Fibroblast of gingiva (primary cell): ENCODE measurements at regions not wholly inside any gene's neighbourhood (a gene's known extent, or its start where the extent isn't known, plus 50 kb on each side); places are given as distances from the start of the nearest gene placed in this dataset.

ENCODE experiments used
- DNase-seq: peaks from one replicate; pipeline ENCODE4 v3.0.0-alpha.2; 2011; ENCODE audit warnings: low read depth

GRCh38 chr10:28250782-28251181 is 52.1 kb downstream of the MPP7 start:
- DNase-seq: peak; percentile 7

- DNase-seq: no peak
Observed at GRCh38 chr10:28250358-28250757, 52.5 kb downstream of the MPP7 start.

GRCh38 chr10:28249512-28249911 is 53.4 kb downstream of the MPP7 start:
- DNase-seq: no peak

GRCh38 chr10:28248092-28248491 is 54.8 kb downstream of the MPP7 start:
- DNase-seq: no peak

DNA sequence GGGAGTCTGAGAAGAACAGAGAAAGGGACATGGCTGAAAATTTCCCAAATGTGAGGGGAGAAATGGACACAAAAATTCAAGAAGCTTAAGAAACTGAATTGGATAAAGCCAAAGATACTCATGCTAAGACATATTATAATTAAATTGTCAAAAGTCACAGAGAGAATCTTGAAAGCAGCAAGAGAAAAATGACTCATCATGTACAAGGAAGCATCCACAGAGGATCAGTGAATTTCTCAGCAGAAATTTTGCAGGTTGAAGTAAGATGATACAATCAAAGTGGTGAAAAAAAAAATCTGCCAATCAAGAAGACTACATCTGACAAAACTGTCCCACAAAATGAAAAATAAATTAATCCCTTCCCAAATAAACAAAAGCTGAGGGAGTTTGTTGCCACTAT is 56.8 kb downstream of the MPP7 start:
- DNase-seq: no peak

DNA sequence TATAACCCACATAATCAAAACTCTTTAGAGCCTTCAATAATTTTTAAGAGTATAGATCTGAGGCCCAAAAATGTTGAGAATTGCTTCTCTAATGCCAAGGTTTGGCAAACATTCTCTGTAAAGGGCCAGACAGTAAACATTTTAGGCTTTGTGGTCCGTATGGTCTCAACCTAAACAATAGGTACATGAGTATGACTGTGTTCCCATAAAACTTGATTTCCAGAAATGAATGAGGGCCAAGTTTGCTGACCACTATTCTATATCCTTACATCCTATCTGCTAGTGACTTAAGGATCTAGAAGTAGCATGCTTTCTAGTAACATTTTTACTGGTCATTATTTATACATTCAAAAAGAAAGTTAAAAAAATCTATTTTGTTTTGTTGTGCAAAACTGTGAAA is 58.9 kb downstream of the MPP7 start:
- DNase-seq: no peak

- no peak for DNase-seq
Observed at GRCh38 chr10:28242555-28243204, 60.2 kb downstream of the MPP7 start.

DNA sequence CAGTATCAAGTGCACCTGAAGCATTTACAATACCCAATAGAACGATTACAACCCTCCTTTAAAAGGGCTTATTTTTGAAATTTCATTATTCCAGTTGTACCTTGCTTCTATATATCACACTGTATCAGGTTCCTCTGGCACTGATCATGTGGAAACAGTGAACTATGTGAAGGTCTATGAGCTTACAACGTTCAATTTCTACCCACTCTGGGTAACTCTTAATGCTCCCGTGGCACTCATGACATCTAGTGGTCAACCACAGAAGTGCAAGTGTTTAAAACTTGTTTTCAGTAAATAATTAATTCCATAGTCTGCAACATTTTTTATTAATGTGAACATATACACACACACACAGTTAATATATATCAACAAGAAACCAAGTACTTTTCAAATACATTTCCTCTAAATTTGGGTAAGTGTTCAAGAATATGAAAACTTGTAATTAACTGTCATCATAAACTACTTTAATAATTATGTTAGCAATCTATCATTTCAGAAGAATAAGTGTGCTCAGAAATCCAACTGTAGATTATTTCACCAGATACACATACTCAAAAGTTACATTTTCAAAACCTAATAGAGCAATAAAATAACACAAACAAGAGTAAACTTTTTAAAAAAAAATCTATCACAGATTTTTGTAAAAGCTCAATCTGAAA is 61.0 kb downstream of the MPP7 start:
- DNase-seq: peak; percentile 57

DNA sequence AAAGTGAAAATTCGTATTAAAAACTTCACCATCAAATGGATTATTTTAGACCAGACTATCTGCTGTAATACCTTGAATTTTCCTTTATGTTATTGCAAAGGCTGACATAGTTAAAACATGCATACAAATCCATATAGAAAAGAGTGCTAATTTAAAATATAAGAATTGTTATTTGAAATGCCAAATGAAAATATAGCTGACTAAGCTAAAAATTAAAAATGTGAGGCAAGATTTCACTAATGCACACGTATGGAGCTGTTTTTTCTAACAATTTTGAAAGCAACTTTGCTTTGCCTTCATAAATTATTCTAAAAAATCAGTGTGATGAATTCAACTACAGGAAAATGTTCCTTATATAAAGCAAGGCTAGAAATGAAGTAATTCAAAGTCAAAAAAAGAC is 62.5 kb downstream of the MPP7 start:
- no peak for DNase-seq

- no peak for DNase-seq
Observed at GRCh38 chr10:28236591-28236990, 66.3 kb downstream of the MPP7 start.

- DNase-seq: no peak
Observed at GRCh38 chr10:28220811-28221210, 82.1 kb downstream of the MPP7 start.

DNA sequence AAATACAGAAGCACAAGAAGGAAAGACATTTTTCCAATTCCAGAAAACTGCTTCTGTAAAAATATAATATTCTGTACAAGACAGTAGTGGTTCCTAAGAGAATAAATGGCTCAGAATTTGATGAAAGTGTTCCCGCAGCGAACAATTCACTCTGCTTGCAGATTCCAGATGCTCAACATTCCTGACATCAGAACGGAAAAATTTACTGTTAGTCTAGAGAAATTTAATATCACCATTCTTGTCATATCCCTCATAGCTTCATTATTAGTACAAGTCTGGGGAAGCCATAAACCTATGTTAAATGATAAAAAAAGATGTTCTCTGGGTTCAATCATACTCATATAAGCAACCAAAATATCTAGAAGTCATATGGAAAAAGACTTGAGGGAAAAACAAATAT is 83.6 kb downstream of the MPP7 start:
- DNase-seq: peak; percentile 64

DNA sequence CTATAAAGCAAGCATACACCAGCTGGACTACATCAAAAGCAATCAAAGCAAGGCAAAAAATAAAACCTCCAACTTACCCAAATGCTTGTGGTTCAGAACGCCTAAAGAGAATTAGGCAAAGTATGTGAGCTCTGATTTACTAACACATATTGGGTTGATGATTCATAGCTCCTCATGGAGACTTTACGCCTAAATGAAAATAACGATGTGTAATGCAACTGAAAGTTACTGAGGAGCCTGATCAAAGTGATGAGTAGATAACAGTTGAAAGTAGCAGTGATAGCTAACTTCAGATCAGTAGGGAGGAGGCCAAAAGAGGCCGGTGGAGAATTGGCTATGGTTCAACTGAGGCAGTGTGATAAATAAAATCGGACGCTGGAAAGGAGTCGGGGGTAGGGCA is 85.0 kb downstream of the MPP7 start:
- DNase-seq: peak; percentile 86

GRCh38 chr10:28215930-28216329 is 86.9 kb downstream of the MPP7 start:
- no peak for DNase-seq

DNA sequence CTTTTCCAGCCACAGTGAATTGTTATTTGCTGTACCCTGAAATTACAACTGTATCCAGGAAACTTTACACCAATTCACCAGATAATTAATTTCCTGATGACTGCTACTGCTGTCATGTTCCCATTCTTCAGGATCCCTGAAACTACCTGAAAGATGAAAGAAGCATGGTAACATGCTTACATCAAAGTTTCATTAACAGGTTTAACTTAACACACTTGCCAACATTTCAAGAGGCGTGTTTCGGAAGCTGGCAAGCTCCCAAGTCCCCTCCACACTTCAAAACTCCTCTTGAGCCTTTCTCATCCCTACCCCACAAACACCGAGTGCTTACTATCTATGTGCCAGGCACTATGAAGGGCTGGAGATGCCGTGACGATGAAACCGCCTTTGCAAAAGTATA is 88.6 kb downstream of the MPP7 start:
- no peak for DNase-seq

GRCh38 chr10:28211759-28212158 is 91.1 kb downstream of the MPP7 start:
- no peak for DNase-seq

DNA sequence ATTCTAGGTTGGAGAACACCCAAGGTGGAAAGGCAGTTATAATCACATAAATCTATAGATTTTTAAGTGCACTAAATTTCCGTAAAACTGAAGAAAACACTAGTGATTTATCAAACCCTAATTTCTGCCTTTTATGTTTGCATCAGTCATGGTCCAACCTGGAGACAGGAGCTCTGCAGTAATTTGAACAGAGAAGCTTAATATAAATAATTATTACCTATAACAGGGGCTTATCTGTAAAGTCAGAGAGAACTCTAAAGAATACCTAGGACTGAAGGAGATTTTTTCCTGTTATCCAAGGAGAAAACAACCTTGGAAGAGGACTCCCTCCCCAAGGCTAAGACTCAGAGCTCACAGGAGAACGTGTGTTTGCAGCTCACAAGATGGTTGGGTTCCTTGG is 95.1 kb downstream of the MPP7 start:
- no peak for DNase-seq

GRCh38 chr10:28202941-28203352 is 99.9 kb downstream of the MPP7 start:
- DNase-seq: peak; percentile 36

- peak; percentile 76 for DNase-seq
Observed at GRCh38 chr10:28201410-28202400, 101.2 kb downstream of the MPP7 start.

DNA sequence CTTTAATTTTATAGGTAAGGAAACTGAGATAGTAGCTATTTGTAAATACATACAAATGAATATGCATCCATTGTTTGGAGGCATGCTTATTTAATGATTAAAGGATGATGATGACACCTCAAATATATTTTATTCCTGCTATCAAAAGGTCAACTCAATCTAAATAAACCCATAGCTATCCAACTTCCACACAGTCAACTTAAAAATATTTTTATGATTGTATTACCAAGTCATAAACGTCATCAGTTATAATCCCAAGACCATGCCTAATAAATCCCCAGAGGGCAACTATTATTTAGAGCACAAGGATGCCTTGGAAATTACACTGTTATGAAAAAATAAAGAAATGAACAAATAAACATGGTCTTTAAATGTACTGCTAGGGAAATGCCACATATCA is 102.1 kb downstream of the MPP7 start:
- DNase-seq: peak; percentile 50

GRCh38 chr10:28199941-28200340 is 102.9 kb downstream of the MPP7 start:
- no peak for DNase-seq

DNA sequence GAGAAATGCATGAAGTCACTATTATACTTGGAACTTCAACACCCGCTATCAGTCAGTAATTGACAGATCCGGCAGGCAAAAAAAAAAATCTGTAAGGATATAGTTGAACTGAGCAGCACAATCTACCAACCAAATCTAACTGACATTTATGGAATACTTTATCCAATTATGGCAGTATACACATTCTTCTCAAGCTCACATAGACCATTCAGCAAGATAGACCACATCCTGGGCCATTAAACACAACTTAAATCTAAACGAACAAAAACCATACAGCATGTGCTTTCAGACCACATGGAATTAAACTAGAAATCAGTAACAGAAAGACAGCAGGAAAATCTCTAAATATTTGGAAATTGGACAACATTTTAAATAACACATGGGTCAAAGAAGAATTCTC is 112.7 kb downstream of the MPP7 start:
- DNase-seq: no peak

GRCh38 chr10:28188526-28188925 is 114.3 kb downstream of the MPP7 start:
- DNase-seq: no peak
